Mucosa of rectum (tissue), 2 donors: ENCODE measurements at regions not wholly inside any gene's neighbourhood (a gene's known extent, or its start where the extent isn't known, plus 50 kb on each side); places are given as distances from the start of the nearest gene placed in this dataset.

ENCODE experiments used
- H3K27ac ChIP-seq, 2 donors: one replicate each; pipeline ENCODE4 v1.7.0; 2013; ENCODE audit warnings: inconsistent platforms in 2 of 2, low read depth in 2 of 2, low read length in 2 of 2
- H3K27me3 ChIP-seq, 2 donors: one replicate each; pipeline ENCODE4 v1.7.0; 2013; ENCODE audit warnings: low read length in 2 of 2; ENCODE audit not compliant: control insufficient read depth in 2 of 2, insufficient read depth in 2 of 2
- H3K36me3 ChIP-seq, 2 donors: one replicate each; pipeline ENCODE4 v1.7.0; 2013; ENCODE audit warnings: low read length in 2 of 2; ENCODE audit not compliant: control insufficient read depth in 2 of 2, insufficient read depth in 2 of 2
- H3K4me1 ChIP-seq, 2 donors: one replicate each; pipeline ENCODE4 v1.7.0; 2013; ENCODE audit warnings: low read length in 2 of 2, mild to moderate bottlenecking in 1 of 2; ENCODE audit not compliant: control insufficient read depth in 2 of 2, insufficient read depth in 2 of 2
- H3K4me3 ChIP-seq, 2 donors: one replicate each; pipeline ENCODE4 v1.7.0; 2013; ENCODE audit warnings: low read length in 2 of 2
- H3K9ac ChIP-seq, 2 donors: one replicate each; pipeline ENCODE4 v1.7.0; 2013; ENCODE audit warnings: low read length in 2 of 2, low read depth in 1 of 2, mild to moderate bottlenecking in 1 of 2
- H3K9me3 ChIP-seq, 2 donors: one replicate each; pipeline ENCODE4 v1.7.0; 2013; ENCODE audit warnings: low read length in 2 of 2; ENCODE audit not compliant: control insufficient read depth in 2 of 2
- donor health status: healthy.
- donor health status: Normal muscosa, but diverticular disease.

DNA sequence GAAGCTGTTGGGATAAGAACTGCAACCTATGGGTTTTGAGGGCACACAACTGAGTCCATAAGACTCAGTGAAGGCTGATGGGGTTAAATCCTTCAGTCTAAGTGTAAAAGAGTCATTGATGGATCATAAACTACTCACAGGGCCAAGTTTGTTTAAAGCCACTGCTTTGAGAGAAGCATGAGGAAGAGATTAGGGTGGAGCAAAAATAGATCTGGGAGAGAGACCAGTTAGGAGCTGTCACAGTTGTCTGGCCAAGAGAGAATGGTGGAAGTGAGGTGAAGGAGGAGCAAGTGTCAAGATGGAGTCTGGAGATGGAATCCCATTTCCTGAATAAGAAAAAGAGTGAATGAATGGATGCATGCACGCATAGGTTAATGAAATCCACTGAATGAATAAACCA is 379.1 kb upstream of the CDH11 start:
- Histone ChIP-seq H3K36me3 (no peaks in the 10 kb centered on the region), H3K9ac (no peak overlapping the region), H3K27me3 (no peaks in the 10 kb centered on the region), H3K9me3 (no peaks in the 10 kb centered on the region), H3K27ac (no peak overlapping the region), H3K4me3 (no peak overlapping the region), H3K4me1 (no peaks in the 10 kb centered on the region)

DNA sequence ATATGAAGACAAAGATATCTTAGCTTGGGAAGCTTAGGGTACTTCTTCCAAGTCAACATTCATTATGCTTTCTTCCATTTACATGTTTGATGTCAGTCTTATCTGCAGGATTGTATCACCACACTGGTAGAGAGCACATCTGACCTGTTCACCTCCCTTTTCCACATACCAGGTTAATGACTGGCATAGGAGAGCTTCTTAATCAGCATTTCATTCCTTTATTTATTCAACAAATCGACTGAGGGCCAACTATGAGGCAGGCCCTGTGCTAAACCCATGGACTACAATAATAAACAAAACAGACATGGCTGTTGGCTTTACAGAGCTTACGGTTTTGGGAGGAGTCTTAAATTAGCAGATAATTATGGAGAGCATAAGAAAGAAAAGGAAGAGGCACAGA is 378.1 kb upstream of the CDH11 start:
- no peaks in the 10 kb centered on the region for H3K27me3 ChIP-seq

DNA sequence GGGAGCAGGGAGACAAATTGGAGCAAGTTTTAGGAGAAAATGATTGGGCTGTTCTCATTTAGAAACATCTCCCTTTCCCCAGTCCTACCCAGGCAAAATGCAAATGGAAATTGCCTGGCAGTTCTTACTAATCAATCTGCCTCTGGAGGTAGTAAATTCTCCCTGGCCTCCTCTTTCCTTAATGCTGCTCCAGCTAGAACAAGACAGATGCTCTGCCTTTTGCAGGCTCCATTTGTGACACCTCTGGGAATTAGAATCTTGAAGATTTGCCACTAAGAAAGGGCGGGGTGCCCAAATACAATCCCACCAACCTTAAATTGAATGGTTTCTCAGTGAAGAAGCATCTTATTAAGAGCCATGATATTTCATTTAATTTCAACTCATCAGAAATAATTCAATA is 377.7 kb upstream of the CDH11 start:
- Histone ChIP-seq H3K36me3 (no peaks in the 10 kb centered on the region), H3K4me1 (no peaks in the 10 kb centered on the region), H3K9me3 (no peaks in the 10 kb centered on the region), H3K27ac (no peak overlapping the region), H3K27me3 (no peaks in the 10 kb centered on the region), H3K4me3 (no peak overlapping the region), H3K9ac (no peak overlapping the region)

More for the DNA sequence above, 378.1 kb upstream of the CDH11 start:
- Histone ChIP-seq H3K9me3 (no peaks in the 10 kb centered on the region), H3K27ac (no peak overlapping the region), H3K36me3 (no peaks in the 10 kb centered on the region), H3K9ac (no peak overlapping the region), H3K4me1 (no peaks in the 10 kb centered on the region), H3K4me3 (no peak overlapping the region)

DNA sequence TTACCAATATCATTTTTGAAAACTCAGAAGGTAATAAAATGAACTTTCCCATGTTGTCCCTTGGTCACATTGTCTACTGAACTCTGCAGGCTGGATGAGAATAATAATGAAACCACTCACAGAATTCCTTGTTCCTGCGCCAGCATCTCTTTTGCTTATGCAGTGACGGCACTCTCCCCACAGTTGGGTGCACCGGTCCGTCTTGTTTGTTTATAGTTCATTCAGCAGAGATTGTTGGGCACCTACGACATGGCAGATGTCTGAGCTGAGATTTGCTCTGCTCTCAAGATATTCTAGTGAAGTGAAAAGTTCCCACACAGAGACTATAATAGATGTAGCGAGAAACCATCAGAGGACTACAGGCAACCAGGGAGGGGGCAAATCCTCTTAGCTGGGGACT is 375.7 kb upstream of the CDH11 start:
- Histone ChIP-seq H3K9ac (no peak overlapping the region), H3K27ac (no peak overlapping the region), H3K27me3 (no peaks in the 10 kb centered on the region), H3K36me3 (no peaks in the 10 kb centered on the region), H3K4me1 (no peaks in the 10 kb centered on the region), H3K9me3 (no peaks in the 10 kb centered on the region), H3K4me3 (no peak overlapping the region)

DNA sequence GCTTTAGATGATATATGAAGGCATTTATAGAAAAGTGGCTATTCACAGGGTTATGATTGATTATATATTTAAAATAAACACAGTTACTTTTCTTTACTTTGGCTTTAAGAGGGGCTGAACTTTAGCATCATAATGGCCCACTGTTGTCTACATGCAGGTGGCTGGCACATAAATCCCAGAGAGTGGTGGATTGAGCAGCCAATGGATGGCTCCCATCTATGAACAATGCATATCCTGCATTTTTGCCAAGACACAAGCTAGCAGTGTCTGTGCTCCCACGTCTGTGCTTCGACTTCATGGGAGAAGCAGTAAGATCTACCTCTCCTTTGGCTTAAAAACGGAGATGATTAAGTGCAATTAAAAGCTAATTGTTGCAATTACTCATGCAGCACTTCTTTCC is 373.2 kb upstream of the CDH11 start:
- H3K27ac ChIP-seq = no peak overlapping the region
- no peaks in the 10 kb centered on the region for H3K4me1 ChIP-seq
- H3K4me3 ChIP-seq = no peak overlapping the region
- no peak overlapping the region for H3K9ac ChIP-seq
- no peaks in the 10 kb centered on the region for H3K36me3 ChIP-seq
- no peaks in the 10 kb centered on the region for H3K27me3 ChIP-seq
- H3K9me3 ChIP-seq = no peaks in the 10 kb centered on the region

DNA sequence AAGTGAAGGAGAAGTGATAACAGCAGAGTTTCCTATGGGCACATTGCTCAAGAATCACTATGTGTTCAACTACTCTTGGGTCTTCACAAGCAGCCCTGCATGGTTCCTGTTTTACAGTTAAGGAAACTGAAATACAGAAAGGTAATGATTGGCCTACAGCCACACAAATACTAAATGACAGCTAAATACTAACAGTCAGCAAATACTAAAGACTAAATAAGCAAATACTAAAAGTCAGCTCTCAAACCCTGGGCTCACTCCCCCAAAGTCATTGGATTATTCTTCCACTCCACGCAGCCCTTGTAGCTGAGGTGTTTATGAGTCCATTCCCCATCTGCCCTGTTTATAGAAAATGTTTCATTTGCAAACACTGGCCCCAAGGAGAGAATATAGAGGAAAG is 372.7 kb upstream of the CDH11 start:
- no peak overlapping the region for H3K27ac ChIP-seq

DNA sequence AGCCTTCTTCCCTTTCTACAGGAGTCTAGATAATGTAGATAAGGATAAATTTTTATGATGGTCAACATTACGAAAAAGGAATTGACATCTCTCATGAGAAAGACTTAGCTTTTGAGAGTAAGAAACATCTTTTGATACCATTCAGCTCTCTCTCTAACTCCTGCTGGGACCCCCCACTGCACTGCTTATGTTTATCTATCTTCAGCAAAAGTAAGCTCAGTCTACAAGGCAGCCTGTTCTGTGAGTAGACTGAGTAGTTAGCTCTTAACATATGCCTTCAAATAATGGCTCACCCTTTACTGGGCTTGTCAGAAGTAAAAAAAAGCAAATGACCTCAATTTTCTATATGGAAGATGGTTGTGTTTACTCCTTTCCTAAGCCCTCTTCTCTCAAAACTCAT is 372.2 kb upstream of the CDH11 start:
- no peak overlapping the region for H3K4me3 ChIP-seq
- H3K9ac ChIP-seq = no peak overlapping the region
- H3K36me3 ChIP-seq = no peaks in the 10 kb centered on the region
- no peak overlapping the region for H3K27ac ChIP-seq
- peaks cover 0 to 2% of the 10 kb centered on the region in 2 donors for H3K9me3 ChIP-seq
- no peaks in the 10 kb centered on the region for H3K4me1 ChIP-seq
- H3K27me3 ChIP-seq = no peaks in the 10 kb centered on the region

More for the DNA sequence above, 372.7 kb upstream of the CDH11 start:
- no peak overlapping the region for H3K9ac ChIP-seq
- peaks cover 0 to 2% of the 10 kb centered on the region in 2 donors for H3K9me3 ChIP-seq
- H3K4me1 ChIP-seq = no peaks in the 10 kb centered on the region
- H3K36me3 ChIP-seq = no peaks in the 10 kb centered on the region
- no peaks in the 10 kb centered on the region for H3K27me3 ChIP-seq
- no peak overlapping the region for H3K4me3 ChIP-seq

DNA sequence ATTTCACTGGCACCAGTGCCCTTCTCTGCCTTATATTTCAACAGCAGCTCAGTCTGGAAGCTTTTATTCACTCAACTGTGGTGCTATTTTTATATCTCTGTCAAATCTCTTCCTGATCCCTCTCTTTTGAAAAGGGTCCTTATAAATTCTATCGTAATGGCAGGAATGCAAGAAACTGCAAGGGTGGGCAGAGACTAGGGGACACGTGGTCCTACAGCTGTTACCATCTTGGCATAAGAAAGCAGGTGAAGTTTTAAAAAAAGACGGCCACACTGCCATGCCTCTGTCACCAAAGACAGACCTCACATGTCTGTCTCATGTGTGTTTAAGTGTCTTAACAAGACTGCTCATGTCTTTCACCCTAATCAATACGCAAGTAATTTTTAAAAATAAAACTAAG is 368.4 kb upstream of the CDH11 start:
- Histone ChIP-seq H3K36me3 (no peaks in the 10 kb centered on the region), H3K27ac (no peak overlapping the region), H3K9me3 (peaks cover 0 to 2% of the 10 kb centered on the region in 2 donors), H3K4me1 (no peaks in the 10 kb centered on the region), H3K9ac (no peak overlapping the region), H3K27me3 (no peaks in the 10 kb centered on the region), H3K4me3 (no peak overlapping the region)

DNA sequence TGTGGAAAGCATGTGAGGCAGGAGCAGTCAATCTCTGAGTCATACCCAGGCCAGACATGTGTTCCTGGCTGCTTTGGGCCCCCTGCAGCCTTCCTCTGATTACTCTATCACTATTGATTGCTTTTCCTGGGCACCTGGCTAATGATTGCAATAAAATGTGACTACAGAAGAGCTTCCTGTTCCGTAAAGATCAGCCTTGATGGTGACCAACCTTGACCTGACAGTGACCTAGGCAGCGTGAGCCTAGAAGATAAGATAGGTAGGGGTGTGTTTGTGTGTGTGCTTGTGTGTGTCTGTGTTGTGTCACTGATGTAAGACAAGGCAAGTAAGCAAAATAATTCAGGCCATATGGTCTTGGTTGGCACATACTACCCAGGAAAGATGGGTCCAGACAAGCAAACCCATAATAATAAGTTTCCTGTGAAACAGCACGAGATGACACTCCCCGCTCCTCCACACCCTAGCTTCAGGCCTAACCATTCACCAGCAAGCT is 367.7 kb upstream of the CDH11 start:
- H3K36me3 ChIP-seq = no peaks in the 10 kb centered on the region
- H3K4me3 ChIP-seq = no peak overlapping the region
- H3K9me3 ChIP-seq = peaks cover 0 to 2% of the 10 kb centered on the region in 2 donors
- H3K27ac ChIP-seq = no peak overlapping the region
- no peaks in the 10 kb centered on the region for H3K4me1 ChIP-seq
- no peaks in the 10 kb centered on the region for H3K27me3 ChIP-seq
- no peak overlapping the region for H3K9ac ChIP-seq

DNA sequence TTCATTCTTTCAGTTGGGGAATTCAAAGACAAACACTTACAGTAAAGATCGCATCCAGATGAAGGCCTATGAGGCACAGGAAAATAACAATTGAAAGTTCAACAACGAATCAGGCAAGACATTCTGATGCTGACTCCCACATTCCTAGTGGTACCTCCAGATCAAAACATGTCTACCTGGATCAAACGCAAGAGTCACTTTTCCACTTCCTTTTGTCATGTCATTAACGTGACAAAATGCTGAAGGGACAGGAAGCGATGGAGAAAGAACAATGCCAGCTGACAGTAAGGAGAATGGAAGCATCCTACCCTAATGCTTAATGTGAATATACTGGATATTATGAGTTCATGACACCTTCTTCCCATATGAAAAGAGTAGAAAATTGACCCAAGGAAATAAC is 365.4 kb upstream of the CDH11 start:
- H3K36me3 ChIP-seq = no peaks in the 10 kb centered on the region
- no peak overlapping the region for H3K9ac ChIP-seq
- H3K27ac ChIP-seq = no peak overlapping the region
- H3K4me1 ChIP-seq = no peaks in the 10 kb centered on the region
- H3K27me3 ChIP-seq = no peaks in the 10 kb centered on the region
- H3K4me3 ChIP-seq = no peak overlapping the region
- H3K9me3 ChIP-seq = peaks cover 0 to 2% of the 10 kb centered on the region in 2 donors

DNA sequence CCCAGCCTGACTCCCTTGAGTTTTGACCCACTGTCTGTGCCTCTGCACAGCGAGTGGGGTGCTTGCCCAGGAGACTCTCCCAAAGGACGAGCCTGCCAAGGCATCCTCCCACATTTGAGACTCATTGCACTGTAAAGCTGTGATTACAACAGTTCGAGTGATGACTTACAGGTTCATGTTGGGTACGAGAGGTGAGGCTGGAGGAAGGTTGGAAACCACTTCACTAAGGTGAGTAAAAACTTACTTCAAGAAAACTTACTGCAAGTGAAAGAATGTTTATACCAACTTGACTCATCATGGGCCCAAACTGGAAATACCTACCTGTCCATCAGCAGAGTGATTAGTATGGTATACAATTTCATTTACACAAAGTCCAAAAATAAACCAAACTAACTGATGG is 360.1 kb upstream of the CDH11 start:
- Histone ChIP-seq H3K36me3 (no peaks in the 10 kb centered on the region), H3K4me3 (no peak overlapping the region), H3K27ac (no peak overlapping the region), H3K27me3 (no peaks in the 10 kb centered on the region), H3K4me1 (no peaks in the 10 kb centered on the region), H3K9me3 (no peaks in the 10 kb centered on the region), H3K9ac (no peak overlapping the region)
